Astrocyte (in vitro differentiated cells and primary cell): ENCODE measurements at regions not wholly inside any gene's neighbourhood (a gene's known extent, or its start where the extent isn't known, plus 50 kb on each side); places are given as distances from the start of the nearest gene placed in this dataset.

Experiments used
- DNase-seq: peaks from one replicate; pipeline ENCODE4 v3.0.0-alpha.2; 2010; ENCODE audit warnings: low read depth
- FAIRE-seq: peaks from 2 replicates; lab custom pipeline; 2011; peaks lifted over from hg19 to GRCh38; lab: Jason Lieb, UNC
- H2AFZ ChIP-seq: 2 replicates; pipeline ENCODE4 v1.6.0; 2012; ENCODE audit warnings: low read depth, low read length, inconsistent platforms
- H3K27ac ChIP-seq: 2 replicates; pipeline ENCODE4 v1.5.1; 2011; ENCODE audit warnings: low read depth, low read length, inconsistent platforms
- H3K27me3 ChIP-seq: 2 replicates; pipeline ENCODE4 v1.6.0; 2011; ENCODE audit warnings: low read length, inconsistent platforms; ENCODE audit not compliant: insufficient read depth
- H3K36me3 ChIP-seq: 2 replicates; pipeline ENCODE4 v1.5.1; 2011; ENCODE audit warnings: low read length, inconsistent platforms; ENCODE audit not compliant: insufficient read depth
- H3K4me1 ChIP-seq: 2 replicates; pipeline ENCODE4 v1.5.1; 2011; ENCODE audit warnings: low read length, inconsistent platforms; ENCODE audit not compliant: insufficient read depth
- H3K4me2 ChIP-seq: 2 replicates; pipeline ENCODE4 v1.6.0; 2012; ENCODE audit warnings: low read length, inconsistent platforms
- H3K4me3 ChIP-seq: 2 replicates; pipeline ENCODE4 v1.5.1; 2011; ENCODE audit warnings: low read depth, mild to moderate bottlenecking, low read length, inconsistent platforms; ENCODE audit not compliant: insufficient read depth
- H3K79me2 ChIP-seq: 2 replicates; pipeline ENCODE4 v1.6.0; 2012; ENCODE audit warnings: mild to moderate bottlenecking, low read length, inconsistent platforms; ENCODE audit not compliant: insufficient read depth
- H3K9ac ChIP-seq: 2 replicates; pipeline ENCODE4 v1.6.0; 2012; ENCODE audit warnings: mild to moderate bottlenecking, low read length, inconsistent platforms
- H3K9me3 ChIP-seq: 2 replicates; pipeline ENCODE4 v1.5.1; 2012; ENCODE audit warnings: low read depth, mild to moderate bottlenecking, low read length, inconsistent platforms; ENCODE audit not compliant: insufficient read depth
- H4K20me1 ChIP-seq: 2 replicates; pipeline ENCODE4 v1.6.0; 2012; ENCODE audit warnings: low read length, inconsistent platforms; ENCODE audit not compliant: insufficient read depth
- H3K27ac Mint-ChIP-seq: one replicate; pipeline ENCODE4 v1.8.0; 2021; ENCODE audit warnings: mild to moderate bottlenecking, mixed read lengths; ENCODE audit not compliant: unreplicated experiment
- H3K27me3 Mint-ChIP-seq: one replicate; pipeline ENCODE4 v1.8.0; 2021; ENCODE audit warnings: low read depth, mixed read lengths; ENCODE audit not compliant: unreplicated experiment
- H3K36me3 Mint-ChIP-seq: one replicate; pipeline ENCODE4 v1.8.0; 2021; ENCODE audit warnings: low read depth, mixed read lengths; ENCODE audit not compliant: unreplicated experiment
- H3K4me1 Mint-ChIP-seq: one replicate; pipeline ENCODE4 v1.8.0; 2021; ENCODE audit warnings: low read depth, mixed read lengths; ENCODE audit not compliant: unreplicated experiment
- H3K4me3 Mint-ChIP-seq: one replicate; pipeline ENCODE4 v1.8.0; 2021; ENCODE audit warnings: mild to moderate bottlenecking, moderate library complexity, mixed read lengths; ENCODE audit not compliant: unreplicated experiment
- H3K9me3 Mint-ChIP-seq: one replicate; pipeline ENCODE4 v1.8.0; 2021; ENCODE audit warnings: mild to moderate bottlenecking, mixed read lengths; ENCODE audit not compliant: unreplicated experiment
- EZH2 ChIP-seq: IDR thresholded peaks from 2 replicates; pipeline ENCODE4 v1.6.1; 2012; ENCODE audit warnings: mild to moderate bottlenecking, low read length, inconsistent platforms; ENCODE audit not compliant: insufficient read depth
- TF ChIP-seq, protein P1 (sequence below): IDR thresholded peaks from 2 replicates; pipeline ENCODE4 v1.5.1; 2011; ENCODE audit warnings: low read depth, mild to moderate bottlenecking, inconsistent platforms, low read length, moderate library complexity; ENCODE audit not compliant: insufficient read depth

DNA sequence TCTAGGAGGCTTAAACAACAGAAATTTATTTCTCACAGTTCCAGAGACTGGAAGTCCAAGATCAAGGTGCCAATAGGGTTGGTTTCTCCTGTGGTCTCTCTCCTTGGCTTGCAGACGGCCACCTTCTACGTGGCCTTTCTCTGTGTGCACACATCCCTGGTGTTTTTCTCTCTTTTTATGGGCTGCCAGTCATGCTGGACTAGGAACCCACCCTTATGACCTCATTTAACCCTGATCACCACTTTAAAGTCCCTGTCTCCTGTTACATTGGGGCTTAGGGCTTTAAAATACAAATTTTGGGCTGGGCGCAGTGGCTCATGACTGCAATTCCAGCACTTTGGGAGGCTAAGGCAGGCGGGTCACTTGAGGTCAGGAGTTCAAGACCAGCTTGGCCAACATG is 157.1 kb downstream of the TLE1 start:
- no peaks in the 10 kb centered on the region for H3K79me2 ChIP-seq
- H2AFZ ChIP-seq, result no peak overlapping the region
- no peaks in the 10 kb centered on the region for H3K36me3 ChIP-seq
- H3K27ac Mint-ChIP-seq, result no peak overlapping the region
- no peaks in the 10 kb centered on the region for H3K9me3 ChIP-seq
- H3K36me3 Mint-ChIP-seq, result no peaks in the 10 kb centered on the region
- H3K9me3 Mint-ChIP-seq, result no peaks in the 10 kb centered on the region
- H3K4me3 ChIP-seq, result no peak overlapping the region
- no peak overlapping the region for H3K4me2 ChIP-seq
- no peak overlapping the region for H3K9ac ChIP-seq
- H3K4me1 ChIP-seq, result peaks cover 7% of the 10 kb centered on the region
- no peaks in the 10 kb centered on the region for H3K27me3 Mint-ChIP-seq
- H3K27ac ChIP-seq, result no peak overlapping the region
- H4K20me1 ChIP-seq, result no peaks in the 10 kb centered on the region
- FAIRE-seq (no peak), DNase-seq (no peak)
- no peaks in the 10 kb centered on the region for H3K27me3 ChIP-seq
- H3K4me3 Mint-ChIP-seq, result no peak overlapping the region
- H3K4me1 Mint-ChIP-seq, result peaks cover 16% of the 10 kb centered on the region
- TF ChIP-seq, protein P1, sequence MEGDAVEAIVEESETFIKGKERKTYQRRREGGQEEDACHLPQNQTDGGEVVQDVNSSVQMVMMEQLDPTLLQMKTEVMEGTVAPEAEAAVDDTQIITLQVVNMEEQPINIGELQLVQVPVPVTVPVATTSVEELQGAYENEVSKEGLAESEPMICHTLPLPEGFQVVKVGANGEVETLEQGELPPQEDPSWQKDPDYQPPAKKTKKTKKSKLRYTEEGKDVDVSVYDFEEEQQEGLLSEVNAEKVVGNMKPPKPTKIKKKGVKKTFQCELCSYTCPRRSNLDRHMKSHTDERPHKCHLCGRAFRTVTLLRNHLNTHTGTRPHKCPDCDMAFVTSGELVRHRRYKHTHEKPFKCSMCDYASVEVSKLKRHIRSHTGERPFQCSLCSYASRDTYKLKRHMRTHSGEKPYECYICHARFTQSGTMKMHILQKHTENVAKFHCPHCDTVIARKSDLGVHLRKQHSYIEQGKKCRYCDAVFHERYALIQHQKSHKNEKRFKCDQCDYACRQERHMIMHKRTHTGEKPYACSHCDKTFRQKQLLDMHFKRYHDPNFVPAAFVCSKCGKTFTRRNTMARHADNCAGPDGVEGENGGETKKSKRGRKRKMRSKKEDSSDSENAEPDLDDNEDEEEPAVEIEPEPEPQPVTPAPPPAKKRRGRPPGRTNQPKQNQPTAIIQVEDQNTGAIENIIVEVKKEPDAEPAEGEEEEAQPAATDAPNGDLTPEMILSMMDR, result no peak
- TF ChIP-seq EZH2, result no peak

DNA sequence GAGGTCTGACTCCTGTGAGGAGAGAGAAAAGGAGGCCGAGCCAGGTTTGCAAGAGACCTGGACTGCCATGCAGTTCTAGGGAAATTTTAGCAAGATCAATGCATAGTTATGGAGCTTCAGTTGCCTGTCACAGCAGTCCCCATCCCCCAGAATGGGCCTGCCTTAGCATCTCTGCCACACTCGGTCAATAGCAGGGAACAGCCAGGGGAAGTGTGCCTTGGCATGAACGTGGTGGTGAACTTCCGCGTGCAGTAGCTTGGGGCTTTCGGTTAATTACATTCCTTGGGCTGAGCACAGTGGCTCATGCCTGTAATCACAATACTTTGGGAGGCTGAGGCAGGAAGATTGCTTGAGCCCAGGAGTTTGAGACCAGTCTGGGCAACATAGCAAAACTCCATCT is 157.8 kb downstream of the TLE1 start:
- Histone ChIP-seq H3K9ac (no peak overlapping the region), H4K20me1 (no peaks in the 10 kb centered on the region), H3K79me2 (no peaks in the 10 kb centered on the region), H3K9me3 (no peaks in the 10 kb centered on the region), H3K36me3 (no peaks in the 10 kb centered on the region), H3K4me1 (peaks cover 7% of the 10 kb centered on the region), H2AFZ (no peak overlapping the region), H3K4me3 (no peak overlapping the region), H3K27ac (no peak overlapping the region), H3K27me3 (no peaks in the 10 kb centered on the region), H3K4me2 (no peak overlapping the region)
- Mint-ChIP-seq H3K27ac (peak overlapping the region; percentile 66), H3K9me3 (no peaks in the 10 kb centered on the region), H3K4me1 (peaks cover 20% of the 10 kb centered on the region), H3K4me3 (no peak overlapping the region), H3K36me3 (no peaks in the 10 kb centered on the region), H3K27me3 (no peaks in the 10 kb centered on the region)
- FAIRE-seq, result no peak
- DNase-seq, result no peak
- no peak for TF ChIP-seq EZH2
- TF ChIP-seq, protein P1, result no peak

DNA sequence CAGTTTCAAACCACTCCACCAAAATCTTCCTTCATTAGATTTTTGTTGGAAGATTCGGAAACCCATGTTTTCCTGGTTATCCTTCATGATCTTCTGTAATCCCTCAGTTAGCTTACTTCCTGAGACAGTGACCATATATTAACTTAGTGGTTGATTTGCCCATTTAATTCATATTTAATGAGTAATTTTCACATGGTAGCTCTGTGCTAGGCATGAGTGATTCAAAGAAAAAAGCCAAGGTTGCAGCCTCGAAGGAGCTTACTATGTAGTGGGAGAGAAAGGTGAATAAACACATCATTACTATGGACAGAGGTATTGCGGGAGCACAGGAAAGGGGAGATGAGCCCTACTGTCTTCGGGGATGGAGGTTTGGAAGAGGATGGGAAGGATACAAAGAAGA is 158.5 kb downstream of the TLE1 start:
- no peaks in the 10 kb centered on the region for H3K9me3 Mint-ChIP-seq
- Histone ChIP-seq H4K20me1 (no peaks in the 10 kb centered on the region), H3K36me3 (no peaks in the 10 kb centered on the region), H3K9ac (no peak overlapping the region), H3K4me2 (no peak overlapping the region), H3K9me3 (no peaks in the 10 kb centered on the region), H2AFZ (no peak overlapping the region), H3K4me3 (no peak overlapping the region), H3K4me1 (peaks cover 5% of the 10 kb centered on the region), H3K27me3 (no peaks in the 10 kb centered on the region), H3K79me2 (no peaks in the 10 kb centered on the region), H3K27ac (no peak overlapping the region)
- H3K4me3 Mint-ChIP-seq, result no peak overlapping the region
- H3K4me1 Mint-ChIP-seq, result peaks cover 26% of the 10 kb centered on the region
- DNase-seq (no peak), FAIRE-seq (no peak)
- H3K27me3 Mint-ChIP-seq, result no peaks in the 10 kb centered on the region
- H3K27ac Mint-ChIP-seq, result no peak overlapping the region
- H3K36me3 Mint-ChIP-seq, result no peaks in the 10 kb centered on the region
- TF ChIP-seq, protein P1, result no peak
- no peak for TF ChIP-seq EZH2
